GM18520 (cell line): ENCODE measurements at regions not wholly inside any gene's neighbourhood (a gene's known extent, or its start where the extent isn't known, plus 50 kb on each side); places are given as distances from the start of the nearest gene placed in this dataset.
A peak's percentile ranks its signal among the peaks of the same experiment; 100 is the strongest.

Experiments
- ATAC-seq: cut with Tn5 transposase; IDR thresholded peaks from one replicate; pipeline ENCODE4 v1.9.1; 2021; ENCODE audit not compliant: unreplicated experiment

DNA sequence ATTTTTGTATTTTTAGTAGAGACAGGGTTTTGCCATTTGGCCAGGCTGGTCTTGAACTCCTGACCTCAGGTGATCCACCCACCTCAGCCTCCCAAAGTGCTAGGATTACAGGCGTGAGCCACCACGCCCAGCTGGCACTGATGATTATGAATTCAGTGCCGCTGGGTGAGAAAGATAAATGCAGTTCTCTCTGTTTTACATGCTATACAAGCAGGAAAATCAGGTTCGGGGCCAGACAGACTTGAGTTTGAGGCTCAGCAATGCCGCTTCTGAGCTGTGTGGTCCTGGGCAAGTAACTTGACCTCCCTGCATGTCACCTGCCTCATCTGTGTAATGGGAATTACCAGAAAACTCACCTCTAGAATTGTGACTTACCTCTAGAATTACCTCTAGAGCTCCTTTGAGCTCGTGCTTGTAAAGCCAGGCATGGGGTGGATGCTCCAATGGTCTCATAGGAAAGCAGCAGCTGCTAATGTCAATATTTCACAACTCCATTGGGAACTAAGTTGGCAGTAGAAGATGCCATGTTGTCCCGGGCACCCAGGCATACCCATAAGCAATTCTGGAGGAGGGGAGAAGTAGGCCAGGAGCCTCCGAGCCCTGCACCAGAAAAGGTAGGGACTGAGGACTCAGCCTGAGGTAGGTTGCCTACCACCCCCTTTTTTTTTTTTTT is 119.8 kb upstream of the SLC25A33 start:
- no peak for ATAC-seq

GRCh38 chr1:9420835-9421532 is 118.3 kb upstream of the SLC25A33 start:
- ATAC-seq, result no peak

DNA sequence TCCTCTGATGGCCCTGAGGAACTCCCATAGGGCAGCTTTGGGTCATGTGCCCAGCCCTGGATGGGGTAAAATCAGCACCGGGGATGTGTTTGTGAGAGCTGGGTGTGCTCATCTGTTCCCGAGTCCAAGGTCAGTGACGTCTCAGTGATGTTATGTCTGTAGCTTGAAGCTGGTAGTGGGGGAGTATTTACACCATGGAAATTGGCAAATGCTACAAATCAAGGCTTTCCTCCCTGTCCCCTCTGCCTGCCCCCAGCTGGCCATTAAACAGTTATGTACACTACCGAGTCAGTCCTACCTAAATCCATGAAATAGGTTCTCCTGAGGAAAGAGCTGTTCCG is 117.8 kb upstream of the SLC25A33 start:
- ATAC-seq, result no peak

- ATAC-seq, result no peak
Observed at GRCh38 chr1:9422321-9422720, 116.9 kb upstream of the SLC25A33 start.

DNA sequence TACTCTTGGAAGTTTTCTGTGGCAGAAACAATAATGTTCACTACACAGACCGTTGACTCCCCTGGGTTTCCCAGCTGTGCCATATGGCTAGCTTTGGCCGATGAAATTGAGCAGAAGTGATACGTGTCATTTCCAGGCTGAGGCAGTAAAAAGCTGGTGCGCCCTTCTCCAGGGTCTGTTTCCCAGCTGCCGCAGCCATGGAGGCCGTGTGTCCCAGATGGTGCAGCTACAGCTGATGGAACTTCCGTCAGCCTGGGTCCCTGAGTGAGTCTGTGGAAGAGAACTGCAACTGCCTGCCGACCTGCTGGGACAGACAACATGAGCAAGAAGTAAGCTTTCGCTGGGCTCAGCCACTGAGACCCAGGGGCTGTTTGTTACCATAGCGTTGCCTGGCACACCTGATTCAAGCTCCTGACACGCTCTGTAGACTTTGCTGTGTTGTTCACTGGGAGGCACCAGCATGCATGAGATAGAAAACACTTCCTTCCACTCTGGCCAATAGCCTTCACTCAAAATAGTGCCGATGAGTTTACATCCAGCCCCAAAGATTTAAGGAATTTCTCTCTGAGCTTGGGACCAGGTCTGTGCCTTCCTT is 116.3 kb upstream of the SLC25A33 start:
- no peak for ATAC-seq

GRCh38 chr1:9424261-9424660 is 115.0 kb upstream of the SLC25A33 start:
- ATAC-seq, result no peak

- no peak for ATAC-seq
Observed at GRCh38 chr1:9425859-9426258, 113.4 kb upstream of the SLC25A33 start.

- no peak for ATAC-seq
Observed at GRCh38 chr1:9426291-9426711, 113.0 kb upstream of the SLC25A33 start.

GRCh38 chr1:9427388-9427787 is 111.9 kb upstream of the SLC25A33 start:
- ATAC-seq, result no peak

DNA sequence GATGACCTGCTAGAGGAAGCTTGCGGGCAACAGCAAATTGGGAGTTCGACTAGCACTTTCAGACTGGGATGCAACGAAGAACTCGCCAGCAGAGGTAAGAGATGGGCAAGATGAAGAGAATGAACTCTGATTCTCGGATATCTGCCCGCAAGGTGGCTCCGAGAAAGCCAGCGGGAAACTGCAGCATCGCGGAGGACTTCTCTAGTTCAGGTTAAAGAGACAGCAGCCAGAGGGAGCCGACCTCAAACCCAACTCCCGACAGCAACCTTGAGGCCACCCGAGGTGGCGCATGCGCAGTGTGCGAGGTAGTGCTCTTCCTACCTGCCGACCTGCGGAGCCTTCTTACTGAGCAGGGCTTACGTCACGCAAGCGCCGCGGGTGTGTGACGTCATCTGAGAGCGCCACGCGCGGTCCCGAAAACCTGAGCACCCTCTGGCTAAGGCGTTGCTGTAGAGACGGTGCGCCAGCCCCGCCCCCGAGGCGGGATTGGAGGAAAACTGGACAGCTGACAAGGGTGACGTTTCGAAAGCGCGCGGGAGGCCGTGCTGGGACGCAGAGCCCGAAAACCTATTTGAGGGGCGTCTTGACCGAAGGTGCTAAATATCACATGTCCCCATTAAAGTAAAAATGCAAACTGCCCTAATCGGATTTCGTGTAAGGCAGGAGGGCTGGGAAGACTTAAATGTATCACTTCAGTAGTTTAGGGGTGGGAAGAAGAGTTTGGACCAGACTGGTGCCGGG is 110.5 kb upstream of the SLC25A33 start:
- ATAC-seq, result peak; percentile 85

- no peak for ATAC-seq
Observed at GRCh38 chr1:9429342-9429711, 109.9 kb upstream of the SLC25A33 start.

- no peak for ATAC-seq
Observed at GRCh38 chr1:9434247-9435152, 104.8 kb upstream of the SLC25A33 start.

GRCh38 chr1:9435153-9435636 is 104.1 kb upstream of the SLC25A33 start:
- ATAC-seq, result no peak

DNA sequence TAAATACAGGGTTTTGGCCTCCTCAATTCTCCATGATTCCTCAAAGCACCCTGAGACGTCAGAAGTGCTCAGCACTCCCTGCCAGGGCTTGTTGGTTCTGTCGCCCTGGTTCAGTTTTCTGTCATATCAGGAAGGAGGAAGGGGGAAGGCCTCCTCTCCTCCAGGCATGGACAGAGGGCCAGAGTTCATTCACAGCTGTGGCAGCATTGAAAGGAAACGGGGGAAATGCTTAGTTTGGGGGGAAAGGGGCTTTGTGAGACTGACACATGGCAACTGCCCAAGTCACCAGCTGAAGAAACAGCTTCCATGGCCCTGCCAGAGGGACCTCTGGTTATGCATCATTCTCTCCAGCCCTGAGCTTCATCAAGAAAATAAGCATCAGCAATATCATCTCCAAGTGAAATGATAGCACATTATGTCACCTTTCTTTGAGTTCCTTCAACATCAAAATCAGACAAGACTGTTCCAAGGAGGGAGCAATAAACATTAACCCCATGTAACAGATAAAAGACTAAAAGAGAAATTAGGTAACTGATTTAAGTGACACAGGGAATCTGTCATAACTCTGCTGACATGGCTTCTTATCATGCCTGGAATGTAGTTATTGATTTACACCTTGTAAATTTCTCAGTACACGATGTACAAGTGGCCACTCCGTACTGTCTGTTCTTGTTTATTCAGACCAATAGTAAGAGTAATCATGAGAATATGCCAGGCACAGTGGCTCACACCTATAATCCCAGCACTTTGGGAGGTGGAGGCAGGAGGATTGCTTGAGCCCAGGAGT is 103.2 kb upstream of the SLC25A33 start:
- ATAC-seq, result no peak

DNA sequence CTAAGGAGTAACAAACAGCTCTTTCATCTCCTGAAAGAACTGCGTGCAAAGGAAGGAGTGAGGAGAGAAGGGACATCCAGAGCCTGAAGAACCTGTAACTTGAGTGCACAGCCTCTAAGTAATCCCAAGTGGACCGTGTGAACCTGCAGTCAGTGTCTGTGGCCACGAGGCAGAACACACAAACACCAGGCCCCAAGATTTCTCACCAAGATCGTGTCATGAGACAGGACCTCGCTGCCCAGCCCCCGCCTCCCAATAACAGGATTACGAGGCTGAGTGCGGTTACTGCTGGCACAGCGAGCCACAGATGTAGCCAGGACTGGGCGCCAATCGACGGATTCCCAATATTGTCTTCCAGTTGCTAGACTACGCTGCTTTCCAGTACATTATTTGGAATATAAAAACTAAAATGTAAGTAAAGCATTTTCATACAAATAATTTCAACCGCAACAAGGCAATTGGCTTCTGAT is 101.3 kb upstream of the SLC25A33 start:
- ATAC-seq, result no peak

DNA sequence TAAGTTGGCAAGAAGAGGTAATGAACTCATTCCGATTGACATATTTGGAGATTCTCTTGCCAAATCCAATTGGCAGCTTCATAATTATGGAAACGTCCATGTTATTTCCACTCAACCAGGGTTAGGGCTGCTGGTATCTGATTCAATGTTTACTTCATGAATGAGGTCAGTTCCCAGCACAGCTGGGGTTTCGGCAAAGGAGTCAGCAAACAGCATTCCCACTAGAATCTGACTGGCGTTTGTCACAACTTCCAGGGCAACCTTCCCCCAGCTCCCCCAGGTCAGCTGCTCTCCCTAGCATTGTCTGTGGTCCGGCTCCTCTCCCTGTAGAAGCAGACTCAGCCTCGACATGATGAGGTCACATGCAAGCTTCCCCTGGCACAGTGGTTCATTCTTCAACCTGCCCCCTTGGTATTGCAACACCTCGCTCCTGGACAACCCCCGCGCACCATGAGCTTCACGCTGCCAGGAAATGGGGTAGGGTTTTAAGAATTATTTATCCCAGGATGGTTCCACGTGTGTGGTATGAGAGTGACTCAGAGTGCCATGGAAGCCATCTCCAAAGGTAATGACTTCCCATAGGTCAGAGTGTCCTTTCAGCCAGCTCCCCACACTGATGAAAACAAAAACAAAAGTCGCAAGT is 100.7 kb upstream of the SLC25A33 start:
- ATAC-seq, result no peak

DNA sequence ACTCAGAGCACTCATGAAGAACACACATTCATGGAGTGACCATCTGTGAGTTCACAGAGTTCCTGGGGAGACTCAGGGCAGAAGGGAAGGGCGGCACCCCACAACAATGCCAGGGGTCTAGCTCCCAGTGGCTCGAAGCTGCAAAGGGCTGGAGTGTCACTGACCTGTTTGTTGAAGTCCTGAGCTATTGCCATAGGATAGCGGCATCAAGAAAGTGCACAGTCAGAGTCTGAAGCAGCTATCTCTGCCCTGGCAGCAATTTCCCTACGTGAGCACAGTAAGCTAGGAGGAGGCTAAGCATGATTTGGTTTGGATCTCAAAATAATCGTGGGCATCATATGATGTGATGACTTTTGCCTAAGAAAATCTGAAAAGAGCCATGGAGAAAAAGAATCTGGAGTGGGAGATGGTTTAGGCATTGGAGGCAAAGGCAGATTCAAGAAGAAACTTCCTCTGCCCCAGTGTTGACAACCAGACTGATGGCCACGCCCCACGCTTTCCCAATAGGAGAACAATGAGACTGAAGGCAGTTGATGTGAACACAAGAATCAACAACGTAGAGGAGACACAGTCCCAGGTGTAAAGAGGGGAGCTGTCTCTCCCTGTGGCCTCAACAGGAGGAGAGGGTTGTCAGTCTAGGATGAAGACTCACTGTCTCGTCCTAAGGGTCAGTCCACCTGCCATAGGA is 100.0 kb upstream of the SLC25A33 start:
- ATAC-seq, result no peak

DNA sequence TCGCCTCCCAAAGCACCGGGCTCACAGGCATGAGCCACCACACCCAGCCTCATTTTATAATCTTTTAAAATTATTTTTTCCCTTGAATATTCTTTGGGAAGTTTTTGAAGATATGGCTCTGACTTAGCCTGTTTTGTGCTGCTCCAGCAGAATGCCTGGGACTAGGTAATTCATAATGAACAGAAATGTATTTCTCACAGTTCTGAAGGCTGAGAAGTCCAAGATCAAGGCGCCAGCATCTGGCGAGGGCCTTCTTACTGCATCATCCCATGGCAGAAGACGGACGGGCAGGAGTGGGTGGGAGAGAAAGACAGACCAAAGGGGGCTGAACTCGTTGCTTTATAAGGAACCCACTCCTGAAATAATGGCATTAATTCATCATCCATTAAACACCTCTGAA is 99.0 kb upstream of the SLC25A33 start:
- ATAC-seq, result no peak

DNA sequence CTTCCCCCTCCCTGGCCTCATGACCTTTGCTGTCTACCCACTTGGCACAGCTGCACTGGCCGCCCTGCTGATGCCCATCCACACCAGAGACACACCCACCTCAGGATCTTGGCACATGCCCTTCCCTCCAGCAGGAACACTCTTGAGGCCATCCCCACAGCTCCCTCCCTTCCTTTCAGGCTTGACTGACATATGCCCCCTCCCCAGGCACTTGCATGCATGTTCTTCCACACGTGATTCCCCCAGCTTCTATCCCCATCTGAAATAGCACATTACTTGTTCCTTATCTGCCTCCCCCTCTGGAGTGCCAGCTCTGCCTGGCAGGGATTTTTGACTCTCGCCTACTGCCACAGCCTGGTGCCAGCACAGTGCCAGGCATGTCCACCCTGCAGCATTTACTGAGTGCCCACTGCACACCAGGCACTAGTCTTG is 98.5 kb upstream of the SLC25A33 start:
- no peak for ATAC-seq
